ENCODE measurements at regions not wholly inside any gene's neighbourhood (a gene's known extent, or its start where the extent isn't known, plus 50 kb on each side); places are given as distances from the start of the nearest gene placed in this dataset.

DNA sequence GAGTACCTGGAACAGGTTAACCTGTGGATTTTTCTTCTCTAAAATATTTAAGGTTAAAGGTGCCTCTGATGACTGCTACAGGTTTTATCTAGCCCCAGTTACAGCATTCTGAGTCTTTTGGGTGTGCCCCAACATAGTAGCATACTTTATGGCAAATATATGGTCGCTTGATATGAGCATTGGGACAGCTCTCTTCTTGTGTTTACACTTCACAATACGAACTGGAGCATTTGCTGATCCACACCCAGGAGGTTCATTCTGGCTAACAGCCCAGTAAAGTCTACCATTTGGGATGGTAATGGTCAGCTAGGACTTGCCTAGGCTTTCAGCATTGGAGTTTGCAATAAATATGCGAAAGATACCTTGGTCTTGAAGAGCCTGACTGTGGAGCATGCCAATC, 101.3 kb downstream of the DISP1 start:
- in situ Hi-C loops (cut with MboI; ENCODE audit: low sequenced_read_pairs, unreplicated experiment), result no loop called here
- no peak for DNase-seq (ENCODE audit: low spot score)
- TF ChIP-seq, protein P1, sequence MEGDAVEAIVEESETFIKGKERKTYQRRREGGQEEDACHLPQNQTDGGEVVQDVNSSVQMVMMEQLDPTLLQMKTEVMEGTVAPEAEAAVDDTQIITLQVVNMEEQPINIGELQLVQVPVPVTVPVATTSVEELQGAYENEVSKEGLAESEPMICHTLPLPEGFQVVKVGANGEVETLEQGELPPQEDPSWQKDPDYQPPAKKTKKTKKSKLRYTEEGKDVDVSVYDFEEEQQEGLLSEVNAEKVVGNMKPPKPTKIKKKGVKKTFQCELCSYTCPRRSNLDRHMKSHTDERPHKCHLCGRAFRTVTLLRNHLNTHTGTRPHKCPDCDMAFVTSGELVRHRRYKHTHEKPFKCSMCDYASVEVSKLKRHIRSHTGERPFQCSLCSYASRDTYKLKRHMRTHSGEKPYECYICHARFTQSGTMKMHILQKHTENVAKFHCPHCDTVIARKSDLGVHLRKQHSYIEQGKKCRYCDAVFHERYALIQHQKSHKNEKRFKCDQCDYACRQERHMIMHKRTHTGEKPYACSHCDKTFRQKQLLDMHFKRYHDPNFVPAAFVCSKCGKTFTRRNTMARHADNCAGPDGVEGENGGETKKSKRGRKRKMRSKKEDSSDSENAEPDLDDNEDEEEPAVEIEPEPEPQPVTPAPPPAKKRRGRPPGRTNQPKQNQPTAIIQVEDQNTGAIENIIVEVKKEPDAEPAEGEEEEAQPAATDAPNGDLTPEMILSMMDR (IDR thresholded peaks at IDR 0.05; ENCODE audit: borderline replicate concordance, control extremely low read depth, extremely low read depth, insufficient read depth, missing control alignments), result no peak

DNA sequence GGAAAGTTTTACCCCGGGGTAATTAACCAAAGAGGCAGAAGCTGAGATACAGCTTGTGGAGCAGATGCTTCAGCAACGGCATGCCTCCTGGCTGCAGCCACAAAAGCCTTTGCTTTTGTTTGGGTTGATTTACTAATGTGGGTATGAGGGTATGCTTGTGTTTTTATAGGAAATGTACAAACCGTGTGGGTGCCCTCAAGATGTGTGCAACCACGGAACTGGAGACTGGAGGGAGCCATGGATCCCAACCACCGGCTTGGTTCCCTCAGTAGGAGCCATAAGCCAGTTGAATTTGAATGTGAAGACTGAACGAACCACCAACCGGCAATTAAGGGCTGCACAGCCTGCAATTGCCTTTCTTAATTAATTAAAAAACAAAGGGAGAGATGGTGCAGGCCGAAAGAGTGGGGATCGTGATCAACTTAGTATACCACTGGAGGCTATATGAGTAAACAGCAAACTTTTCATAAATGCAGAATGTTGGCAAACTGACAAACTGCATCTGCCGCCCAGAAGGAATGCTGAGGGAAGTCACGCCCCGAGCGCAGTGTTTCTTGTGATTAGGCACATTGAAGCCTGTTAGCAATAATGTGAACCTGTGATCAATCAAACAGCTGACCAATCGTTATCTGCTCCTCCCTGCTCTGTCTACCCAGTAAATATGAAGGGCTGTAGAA, 104.1 kb downstream of the DISP1 start:
- TF ChIP-seq, protein P1 (IDR thresholded peaks at IDR 0.05; ENCODE audit: borderline replicate concordance, control extremely low read depth, extremely low read depth, insufficient read depth, missing control alignments), result no peak
- no peak for DNase-seq (ENCODE audit: low spot score)
- in situ Hi-C loops (cut with MboI; ENCODE audit: low sequenced_read_pairs, unreplicated experiment), result no loop called here

DNA sequence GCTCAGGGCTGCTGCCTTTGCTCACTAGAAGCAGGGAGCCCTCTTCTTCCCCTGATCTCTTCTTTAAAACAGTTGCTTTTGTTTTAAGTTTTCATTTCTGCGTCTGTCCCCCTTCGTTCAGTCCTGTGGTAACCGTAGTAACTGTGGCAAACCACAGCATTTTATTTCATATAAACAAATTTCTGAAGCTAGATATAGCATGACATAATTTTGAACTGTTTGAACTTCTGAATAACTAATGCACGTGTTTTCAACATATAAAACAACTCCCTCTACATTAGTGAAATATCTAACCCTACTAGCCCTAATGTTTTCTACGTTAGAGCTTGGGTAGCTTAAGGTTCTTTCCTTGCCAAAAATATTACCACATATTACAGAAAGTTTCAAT, 104.6 kb downstream of the DISP1 start:
- TF ChIP-seq, protein P1 (IDR thresholded peaks at IDR 0.05; ENCODE audit: borderline replicate concordance, control extremely low read depth, extremely low read depth, insufficient read depth, missing control alignments), result no peak
- no peak for DNase-seq (ENCODE audit: low spot score)
- in situ Hi-C loops (cut with MboI; ENCODE audit: low sequenced_read_pairs, unreplicated experiment), result no loop called here

DNA sequence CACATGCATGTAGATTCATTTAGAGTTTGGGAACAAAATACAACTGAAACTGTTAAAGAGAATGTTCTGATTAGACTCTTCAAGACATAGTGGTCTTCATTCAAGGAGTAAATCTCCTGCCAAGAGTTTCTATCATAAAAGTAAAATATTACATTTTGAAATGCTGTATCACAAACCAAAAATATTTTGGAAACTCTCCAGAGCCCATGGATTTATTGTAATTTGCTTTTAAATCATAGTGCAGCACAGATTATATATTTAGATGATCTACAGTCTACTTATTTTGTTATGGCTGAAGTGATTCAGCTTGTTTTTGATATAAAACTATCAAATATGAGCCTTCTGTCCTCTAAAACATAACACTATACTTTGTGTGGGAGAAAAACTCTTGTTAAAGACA, 105.3 kb downstream of the DISP1 start:
- in situ Hi-C loops (cut with MboI; ENCODE audit: low sequenced_read_pairs, unreplicated experiment), result no loop called here
- TF ChIP-seq, protein P1 (IDR thresholded peaks at IDR 0.05; ENCODE audit: borderline replicate concordance, control extremely low read depth, extremely low read depth, insufficient read depth, missing control alignments), result no peak
- no peak for DNase-seq (ENCODE audit: low spot score)

DNA sequence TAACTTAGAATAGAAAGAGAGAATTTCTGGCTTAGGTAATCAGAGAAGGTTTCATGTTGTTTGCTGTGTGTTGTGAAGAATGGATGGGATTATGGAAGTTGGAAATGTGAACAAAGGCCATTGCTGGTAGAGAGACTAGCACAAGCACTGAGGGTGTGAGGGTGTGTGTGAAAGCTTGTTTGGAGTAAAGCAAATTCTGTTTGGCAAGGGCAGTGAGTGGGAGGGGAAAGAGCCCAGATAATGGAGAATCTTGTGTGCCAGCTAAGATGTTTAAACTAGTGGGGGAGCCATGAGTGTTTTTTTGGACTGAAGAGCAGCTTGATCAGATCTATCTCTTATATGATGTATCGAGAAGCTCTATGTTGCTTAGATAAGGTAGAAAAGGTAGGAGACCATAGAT, 107.1 kb downstream of the DISP1 start:
- in situ Hi-C loops (cut with MboI; ENCODE audit: low sequenced_read_pairs, unreplicated experiment), result no loop called here
- TF ChIP-seq, protein P1 (IDR thresholded peaks at IDR 0.05; ENCODE audit: borderline replicate concordance, control extremely low read depth, extremely low read depth, insufficient read depth, missing control alignments), result no peak
- DNase-seq (ENCODE audit: low spot score), result no peak

DNA sequence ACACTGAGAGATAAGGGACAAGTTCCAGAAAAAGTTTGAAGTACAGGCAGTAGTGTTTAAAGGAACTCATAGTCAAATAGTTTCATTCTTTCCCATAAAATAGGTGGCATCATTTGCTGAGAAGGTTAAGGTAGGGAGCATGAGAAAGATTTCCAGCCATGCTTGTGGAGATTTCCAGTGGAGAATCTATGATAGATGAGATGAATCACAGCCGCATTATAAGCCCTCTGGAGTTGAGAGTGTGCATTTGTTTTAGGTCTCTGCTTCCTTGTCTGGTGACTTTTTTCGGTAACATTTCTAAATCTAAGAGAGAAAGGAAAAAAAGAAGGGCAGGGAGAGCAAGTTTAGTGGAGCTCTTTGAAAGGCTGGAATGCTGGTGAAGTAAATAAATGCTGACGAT, 108.7 kb downstream of the DISP1 start:
- no peak for DNase-seq (ENCODE audit: low spot score)
- TF ChIP-seq, protein P1 (IDR thresholded peaks at IDR 0.05; ENCODE audit: borderline replicate concordance, control extremely low read depth, extremely low read depth, insufficient read depth, missing control alignments), result no peak
- in situ Hi-C loops (cut with MboI; ENCODE audit: low sequenced_read_pairs, unreplicated experiment), result no loop called here
